Epithelial cell of prostate (primary cell): ENCODE measurements at regions not wholly inside any gene's neighbourhood (a gene's known extent, or its start where the extent isn't known, plus 50 kb on each side); places are given as distances from the start of the nearest gene placed in this dataset.

Experiments used
- DNase-seq: peaks from one replicate; pipeline ENCODE4 v3.0.0-alpha.2; 2011; ENCODE audit warnings: low read depth, low spot score
- H3K27ac ChIP-seq: fragments of 450-650 bp; 2 replicates; pipeline ENCODE4 v1.5.1; 2017; ENCODE audit warnings: mild to moderate bottlenecking

- H3K27ac ChIP-seq, result no peak overlapping the region
- DNase-seq, result peak; percentile 6
These were observed 847.2 kb downstream of the VRK1 start for GRCh38 chr14:97644365-97644764.

DNA sequence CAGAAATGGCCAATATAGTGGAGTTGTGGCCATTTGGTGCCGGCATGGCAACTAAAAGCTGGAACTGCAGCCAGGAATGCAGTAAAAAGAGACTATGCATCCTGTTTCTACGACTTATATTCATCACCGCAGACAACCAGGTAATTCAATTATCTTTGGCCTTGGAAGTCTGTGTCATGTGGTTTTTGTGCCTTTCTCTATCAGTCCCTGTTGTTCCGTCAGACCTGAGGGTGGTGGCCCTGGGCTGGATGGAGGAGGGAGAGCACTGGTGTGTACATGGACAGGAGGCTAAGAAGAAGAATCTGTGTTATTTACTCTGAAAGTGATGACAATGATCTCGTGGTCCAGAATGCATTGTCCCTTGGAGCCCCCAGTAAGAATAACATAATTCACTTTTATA is 852.6 kb downstream of the VRK1 start:
- H3K27ac ChIP-seq, result no peak overlapping the region
- no peak for DNase-seq

- DNase-seq, result no peak
- H3K27ac ChIP-seq, result no peak overlapping the region
These were observed 858.2 kb downstream of the VRK1 start for GRCh38 chr14:97655169-97655948.

DNA sequence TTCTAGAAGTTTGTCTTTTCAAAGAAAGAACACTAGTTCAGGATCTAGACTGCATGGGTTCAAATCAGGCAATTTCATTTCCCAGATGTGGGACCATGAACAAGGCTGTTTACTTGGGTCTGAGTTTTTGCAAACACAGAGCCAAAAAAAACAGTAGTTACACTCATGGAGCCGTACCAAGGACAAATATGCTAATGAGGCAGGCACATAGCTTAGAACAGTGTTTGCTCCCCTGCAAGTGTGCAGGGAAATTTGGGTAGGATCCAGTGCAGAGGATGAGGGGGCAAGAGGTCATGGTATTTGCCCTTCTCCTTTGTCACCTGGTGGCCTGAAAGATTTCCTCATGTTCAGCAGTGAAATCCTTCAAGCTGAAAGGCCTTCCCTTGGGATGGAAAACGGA is 860.4 kb downstream of the VRK1 start:
- no peak overlapping the region for H3K27ac ChIP-seq
- no peak for DNase-seq

DNA sequence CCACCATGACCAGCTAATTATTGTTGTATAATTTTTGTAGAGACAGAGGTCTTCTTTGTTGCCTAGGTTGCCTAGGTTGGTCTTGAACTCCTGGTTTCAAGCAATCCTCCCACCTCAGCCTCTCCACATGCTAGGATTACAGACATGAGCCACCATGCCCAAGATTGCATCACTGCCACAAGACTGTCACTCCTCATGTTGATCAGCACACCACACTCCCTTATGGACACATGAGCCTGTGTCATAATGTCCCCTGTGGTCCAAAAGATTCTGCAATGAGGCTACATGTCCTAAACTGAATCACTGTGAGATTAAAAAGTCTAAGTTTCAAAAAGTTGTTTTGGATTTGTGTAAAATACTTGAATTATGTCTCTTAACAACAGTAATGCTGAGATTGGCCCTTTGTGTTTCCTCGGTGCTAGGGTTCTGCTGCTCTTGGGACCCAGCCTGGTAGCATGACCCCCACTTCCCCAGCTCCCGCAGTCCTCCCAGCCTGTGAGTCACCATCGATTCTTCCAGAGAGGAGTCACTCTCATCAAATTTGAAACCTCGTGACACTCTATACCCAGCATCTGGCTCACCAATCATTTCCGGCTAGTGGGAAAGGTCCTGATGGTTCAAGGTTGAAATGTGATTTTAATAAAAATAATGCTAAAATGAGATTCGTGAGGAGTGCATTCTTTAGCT is 890.9 kb downstream of the VRK1 start:
- no peak overlapping the region for H3K27ac ChIP-seq

GRCh38 chr14:97688631-97689336 is 891.6 kb downstream of the VRK1 start:
- no peak for DNase-seq
- H3K27ac ChIP-seq, result no peak overlapping the region

More for the DNA sequence above, 890.9 kb downstream of the VRK1 start:
- no peak for DNase-seq

DNA sequence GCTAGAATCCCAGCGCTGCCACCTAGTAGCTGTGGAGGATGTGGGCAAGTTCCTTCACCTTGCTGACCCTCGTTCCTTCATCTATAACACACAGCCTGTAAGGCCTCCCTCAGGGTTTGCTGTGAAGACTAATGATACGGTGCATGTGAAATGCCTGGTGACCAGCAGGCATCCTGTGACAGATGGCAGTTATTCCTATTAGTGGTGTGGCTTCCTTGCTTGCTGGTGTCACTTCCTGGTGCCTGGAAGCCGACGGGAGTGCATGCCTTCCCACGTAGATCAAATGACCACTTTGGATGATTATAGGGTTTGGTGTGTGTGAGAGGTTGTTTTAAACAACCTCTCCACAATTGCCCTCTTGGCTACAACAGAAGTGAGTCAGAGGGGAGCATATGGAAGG is 894.9 kb downstream of the VRK1 start:
- no peak overlapping the region for H3K27ac ChIP-seq
- DNase-seq, result no peak

GRCh38 chr14:97695456-97695981 is 898.3 kb downstream of the VRK1 start:
- no peak for DNase-seq
- H3K27ac ChIP-seq, result no peak overlapping the region

DNA sequence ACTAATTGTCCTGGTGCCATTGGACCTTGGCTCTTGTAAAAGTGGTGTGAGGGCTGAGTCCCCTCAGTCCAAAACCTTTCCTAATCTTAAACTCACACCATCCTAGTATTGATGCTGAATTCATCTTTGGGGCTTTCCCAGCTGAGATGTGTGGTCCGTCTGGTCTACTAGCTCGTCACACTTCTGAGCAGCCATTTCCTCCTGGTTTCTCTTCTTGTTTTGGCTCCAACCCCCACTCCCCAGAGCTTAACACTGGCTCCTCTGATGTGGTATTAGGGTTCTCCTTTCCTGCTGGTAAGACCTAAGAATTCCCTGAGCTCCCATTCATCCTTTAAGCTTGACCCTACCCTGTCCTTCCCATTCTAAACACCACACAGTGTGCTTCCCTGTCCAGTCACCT is 900.6 kb downstream of the VRK1 start:
- no peak for DNase-seq
- H3K27ac ChIP-seq, result no peak overlapping the region

GRCh38 chr14:97699026-97699425 is 901.8 kb downstream of the VRK1 start:
- no peak overlapping the region for H3K27ac ChIP-seq
- no peak for DNase-seq

DNA sequence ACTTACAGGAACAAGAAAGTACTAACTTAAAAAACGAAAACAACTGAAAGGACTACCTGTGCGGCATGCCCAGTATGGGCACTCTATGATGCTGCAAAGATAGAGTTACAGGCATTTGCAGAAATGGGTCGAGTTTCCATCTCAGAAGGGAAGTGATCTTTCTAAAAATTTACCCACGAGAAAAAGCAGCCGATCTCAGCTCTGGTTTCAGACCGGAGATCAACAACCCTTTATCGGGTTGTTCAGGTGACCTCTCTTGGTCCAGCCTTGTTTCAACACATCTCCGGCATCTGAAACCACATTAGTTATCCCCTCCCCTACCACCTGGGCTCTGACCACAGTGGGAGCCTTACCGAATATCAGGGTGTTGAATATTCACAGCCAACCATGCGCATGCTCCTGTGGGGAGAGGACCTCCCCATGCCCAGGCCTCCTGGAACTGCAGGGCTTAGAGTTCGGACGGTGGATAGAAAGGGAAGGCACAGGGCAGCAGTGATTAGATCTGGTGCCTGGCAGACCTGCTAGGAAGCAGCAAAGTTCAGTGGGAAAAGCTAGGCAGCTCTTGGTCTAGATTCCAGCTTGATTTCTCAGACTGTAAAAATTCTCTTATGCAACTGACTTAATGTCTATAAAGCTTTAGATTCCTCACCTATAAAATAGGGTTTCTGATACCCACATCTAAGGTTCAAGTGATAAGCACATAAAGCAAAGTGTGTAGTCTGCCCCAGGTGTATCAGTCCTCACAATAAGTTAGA is 906.0 kb downstream of the VRK1 start:
- H3K27ac ChIP-seq, result no peak overlapping the region
- DNase-seq, result no peak

DNA sequence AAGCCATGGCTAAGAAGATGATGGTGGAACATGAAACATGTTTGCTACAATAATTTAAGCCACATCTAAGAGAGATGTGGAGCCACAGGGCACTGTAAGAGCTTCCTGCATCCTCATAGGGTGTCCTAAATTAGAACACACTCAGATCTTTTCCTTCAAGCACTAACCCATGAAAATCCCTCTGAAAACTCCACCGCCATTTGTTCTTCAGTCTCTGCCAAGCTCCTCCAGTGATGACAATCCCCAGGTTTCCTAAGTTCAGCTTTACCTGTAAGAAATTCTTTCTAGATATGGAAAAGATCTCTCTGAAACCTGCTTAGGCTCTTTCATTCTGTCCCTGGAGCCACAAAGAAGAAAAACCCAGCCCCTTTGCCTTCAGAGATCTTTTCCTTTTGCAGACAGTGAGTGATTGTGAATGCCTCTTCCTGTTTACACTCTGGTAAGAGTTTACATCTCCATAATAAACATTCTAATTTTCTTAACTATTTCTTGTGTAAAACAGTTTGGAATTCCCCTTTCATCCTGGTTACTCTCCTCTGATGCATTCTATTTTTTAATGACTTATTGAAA is 907.2 kb downstream of the VRK1 start:
- H3K27ac ChIP-seq, result no peak overlapping the region
- no peak for DNase-seq

- no peak for DNase-seq
- no peak overlapping the region for H3K27ac ChIP-seq
These were observed 907.9 kb downstream of the VRK1 start for GRCh38 chr14:97705107-97705506.

- no peak for DNase-seq
- H3K27ac ChIP-seq, result no peak overlapping the region
These were observed 908.8 kb downstream of the VRK1 start for GRCh38 chr14:97705976-97706375.

- no peak overlapping the region for H3K27ac ChIP-seq
- DNase-seq, result no peak
These were observed 909.6 kb downstream of the VRK1 start for GRCh38 chr14:97706819-97707218.

GRCh38 chr14:97707603-97708002 is 910.4 kb downstream of the VRK1 start:
- no peak for DNase-seq
- H3K27ac ChIP-seq, result no peak overlapping the region

- DNase-seq, result no peak
These were observed 912.4 kb downstream of the VRK1 start for GRCh38 chr14:97709552-97709951.

GRCh38 chr14:97710726-97711125 is 913.5 kb downstream of the VRK1 start:
- peak overlapping the region; percentile 96 for H3K27ac ChIP-seq
- DNase-seq, result no peak

More at GRCh38 chr14:97709552-97709951, 912.4 kb downstream of the VRK1 start:
- H3K27ac ChIP-seq, result no peak overlapping the region

DNA sequence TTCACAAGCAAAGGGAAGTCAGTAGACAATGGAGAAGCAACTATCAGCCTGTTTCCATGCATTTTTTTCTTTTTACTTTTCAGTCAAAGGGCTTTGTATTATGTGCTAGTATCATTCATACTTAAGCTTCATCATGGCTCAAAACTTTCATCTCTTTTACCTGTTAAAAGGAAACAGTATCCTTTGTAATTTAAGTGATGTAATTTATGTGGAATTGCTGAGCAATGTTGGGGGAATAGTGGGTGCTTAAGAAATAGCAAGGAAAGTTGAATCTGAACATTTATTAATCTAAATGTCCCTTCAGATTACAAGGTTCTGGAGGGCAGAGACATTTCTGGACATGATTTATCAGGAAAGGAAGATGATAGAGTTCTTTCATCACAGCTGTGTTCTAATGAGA is 915.3 kb downstream of the VRK1 start:
- no peak for DNase-seq
- peak overlapping the region; percentile 96 for H3K27ac ChIP-seq

- DNase-seq, result peak; percentile 97
- peak overlapping the region; percentile 96 for H3K27ac ChIP-seq
These were observed 915.8 kb downstream of the VRK1 start for GRCh38 chr14:97713023-97713422.
